ENCODE measurements at regions not wholly inside any gene's neighbourhood (a gene's known extent, or its start where the extent isn't known, plus 50 kb on each side); places are given as distances from the start of the nearest gene placed in this dataset.
"Not testable (repeated sequence)": the region's sequence is repeated elsewhere in the genome, so short reads cannot be mapped to it uniquely, and the experiment has no call there.

DNA sequence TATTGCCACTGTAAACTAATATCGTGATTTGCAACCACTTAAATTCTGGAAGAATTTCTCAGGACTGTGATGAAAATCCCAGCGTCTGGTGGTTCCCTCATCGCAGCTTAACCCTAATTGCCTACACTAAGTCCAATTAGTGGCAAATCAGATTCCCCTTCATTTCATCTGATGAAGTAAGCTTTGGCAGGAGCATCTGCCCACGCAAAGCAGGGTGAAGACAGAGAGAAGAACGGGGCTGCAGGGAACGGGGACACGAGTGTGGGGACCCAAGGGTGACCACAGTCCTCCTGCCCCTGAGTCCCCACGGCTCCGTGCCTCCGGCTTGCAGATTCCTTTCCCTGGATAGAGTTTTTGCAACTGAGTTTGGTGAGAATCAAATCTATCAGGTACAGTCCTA is 159.5 kb downstream of the LY86 start:
- no peak for DNase-seq

DNA sequence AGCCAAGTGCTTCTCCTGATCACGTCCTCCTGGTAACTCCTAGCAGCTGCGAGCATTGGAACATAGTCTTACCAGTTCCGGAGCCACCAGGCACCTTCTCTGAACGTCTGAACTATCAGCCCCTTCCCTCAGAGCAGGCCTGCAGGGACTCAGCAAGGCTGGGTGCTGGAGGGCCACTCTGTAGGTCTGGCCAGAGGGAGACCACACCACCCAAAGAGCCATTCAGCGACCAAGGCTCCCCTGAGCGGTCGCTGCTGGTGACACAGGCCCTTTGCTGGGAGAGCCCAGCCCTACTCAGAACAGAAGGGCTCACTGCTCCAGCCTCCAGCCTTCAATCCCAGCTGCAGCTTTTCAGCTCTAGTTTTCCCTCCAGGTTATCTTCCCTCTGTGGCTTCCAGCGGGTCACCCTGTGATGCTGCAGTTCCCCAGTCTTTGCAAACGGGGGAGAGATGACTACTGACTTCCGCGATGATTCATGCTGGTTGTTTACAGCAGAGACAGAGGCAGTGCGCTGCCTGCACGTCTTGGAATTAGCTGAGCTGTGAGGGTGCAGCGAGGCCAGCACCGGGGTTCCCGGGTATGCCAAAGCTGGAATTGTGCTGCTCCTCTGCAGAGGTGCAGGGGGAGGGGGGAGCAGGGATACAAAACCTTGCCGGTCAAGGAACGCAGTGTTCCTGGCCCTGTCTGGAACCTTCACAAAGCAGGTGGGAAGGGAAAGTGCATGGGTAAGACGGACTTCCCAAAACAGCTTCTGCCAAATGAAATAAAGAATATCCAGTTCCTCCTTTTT is 161.4 kb downstream of the LY86 start:
- peak in 28 of 56 donors; percentile 6 to 54 (median 28) for DNase-seq

DNA sequence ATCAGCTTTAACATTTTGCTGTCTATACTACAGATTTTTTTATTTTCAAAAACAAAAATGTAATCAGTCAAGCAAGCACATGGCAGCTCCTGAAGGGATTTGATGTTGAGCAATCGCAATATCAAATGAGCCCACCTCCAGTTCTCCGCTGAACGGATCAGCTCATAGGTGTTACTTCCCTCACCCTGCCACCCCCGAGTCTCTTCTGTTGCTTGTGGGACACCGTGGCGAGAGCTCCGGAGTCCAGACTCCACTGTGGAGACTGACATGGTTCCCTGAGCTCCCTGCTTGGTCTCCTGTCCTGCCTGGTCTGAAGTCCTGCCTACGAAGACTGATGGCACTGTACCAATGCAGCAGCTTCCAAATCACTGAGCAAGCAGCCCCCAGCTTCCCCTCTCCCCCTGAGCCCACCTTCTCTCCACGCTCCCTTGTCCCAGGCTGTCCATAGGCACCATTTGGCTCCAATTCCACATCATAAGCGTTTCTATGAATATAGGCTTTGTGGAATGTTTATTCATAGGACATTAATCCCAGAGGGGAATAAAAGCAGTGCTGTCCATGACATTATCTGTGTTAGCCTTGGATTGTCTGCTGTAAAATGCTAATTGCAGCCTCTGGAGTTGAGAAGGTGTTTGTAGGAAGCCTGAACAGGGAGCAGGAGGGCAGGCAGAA is 162.2 kb downstream of the LY86 start:
- DNase-seq: no peak

DNA sequence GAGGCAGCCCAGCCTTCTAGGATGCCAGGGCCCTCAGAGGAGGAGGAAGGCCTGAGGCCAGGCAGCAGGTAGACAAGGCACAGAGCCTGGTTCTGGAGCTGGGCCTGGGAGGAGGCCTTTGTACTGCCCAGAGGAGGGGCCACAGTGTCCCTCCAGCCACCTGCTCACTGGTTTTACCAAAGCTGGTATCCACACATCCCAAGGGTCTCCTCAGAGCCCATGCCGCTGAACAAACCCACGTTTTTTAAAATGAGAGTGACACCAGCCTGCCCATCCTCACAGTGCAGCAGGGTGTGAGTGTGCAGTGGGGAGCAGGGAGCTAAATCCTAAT is 162.7 kb downstream of the LY86 start:
- DNase-seq: no peak

DNA sequence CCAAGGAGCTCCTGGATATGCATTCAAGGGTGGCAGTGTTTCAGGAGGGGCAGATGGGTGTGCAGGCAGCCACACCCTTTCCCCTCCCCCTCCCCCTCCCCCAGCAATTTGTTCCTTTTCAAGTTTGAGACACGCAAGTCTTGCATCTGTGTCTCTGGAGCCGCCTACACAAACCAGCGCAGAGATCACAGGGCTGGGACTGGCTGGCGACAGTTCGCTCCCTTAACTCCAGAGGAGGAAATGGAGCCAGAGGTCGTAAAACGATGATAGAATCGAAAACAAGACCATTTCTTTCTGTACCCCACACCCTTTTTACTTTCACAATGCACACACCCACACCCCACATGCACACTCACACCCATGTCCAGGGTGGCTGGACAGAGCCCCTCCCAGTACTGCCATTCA is 163.1 kb downstream of the LY86 start:
- DNase-seq: no peak

DNA sequence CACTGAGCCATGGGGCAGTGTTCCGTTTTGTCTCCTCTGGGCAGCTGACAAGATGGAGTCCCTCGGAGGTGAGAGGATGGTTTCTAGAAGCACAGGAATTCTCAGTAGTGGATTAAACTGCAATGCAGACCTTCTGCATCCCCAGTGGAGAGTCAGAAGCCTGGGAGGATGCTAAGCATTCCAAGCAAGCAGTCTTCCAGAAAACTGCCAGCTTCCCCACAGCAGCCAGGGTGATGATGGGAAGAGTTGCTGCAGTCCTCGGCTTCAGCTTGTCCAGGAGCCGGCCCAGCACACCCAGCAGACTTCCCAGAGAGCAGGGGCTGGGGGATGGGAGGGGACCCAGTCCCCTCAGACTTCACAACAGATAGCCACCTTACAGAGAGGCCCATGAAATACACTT is 163.6 kb downstream of the LY86 start:
- DNase-seq: no peak

DNA sequence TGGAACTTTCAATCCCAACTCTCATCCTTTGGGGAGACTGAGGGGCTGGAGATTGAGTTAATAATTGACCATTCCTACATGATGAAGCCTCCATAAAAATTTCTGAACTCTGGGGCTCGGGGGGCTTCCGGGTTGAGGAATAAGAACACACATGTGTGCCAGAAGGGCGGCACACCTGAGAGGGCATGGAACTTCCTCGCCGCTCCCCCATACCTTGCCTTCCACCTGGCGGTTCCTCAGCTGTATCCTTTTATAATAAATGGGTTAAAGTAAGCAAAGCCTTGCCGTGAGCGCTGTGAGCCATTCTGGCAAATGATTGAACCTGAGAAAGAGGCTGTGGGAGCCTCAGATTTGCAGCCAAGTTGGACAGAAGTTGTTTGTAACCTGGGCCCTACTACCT is 164.8 kb downstream of the LY86 start:
- DNase-seq: no peak

DNA sequence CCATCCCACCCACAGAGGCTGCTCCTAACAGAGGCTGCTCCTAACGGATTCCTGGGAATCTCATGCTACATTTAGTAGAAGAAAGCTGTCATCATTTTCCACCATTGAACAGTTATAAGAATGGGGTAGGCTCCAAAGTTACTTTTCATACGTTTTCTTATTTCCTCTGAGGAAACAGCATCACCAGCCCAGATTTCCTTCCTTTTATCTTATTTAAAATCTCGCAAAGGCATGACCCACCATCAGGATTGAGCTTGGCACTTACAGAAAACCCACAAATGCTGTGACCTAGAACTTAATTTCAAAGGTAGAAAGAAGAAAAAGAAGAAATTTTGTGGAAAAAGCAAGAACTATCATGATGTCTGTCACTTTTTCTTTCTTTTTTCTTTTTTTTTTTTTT is 168.0 kb downstream of the LY86 start:
- DNase-seq: no peak

DNA sequence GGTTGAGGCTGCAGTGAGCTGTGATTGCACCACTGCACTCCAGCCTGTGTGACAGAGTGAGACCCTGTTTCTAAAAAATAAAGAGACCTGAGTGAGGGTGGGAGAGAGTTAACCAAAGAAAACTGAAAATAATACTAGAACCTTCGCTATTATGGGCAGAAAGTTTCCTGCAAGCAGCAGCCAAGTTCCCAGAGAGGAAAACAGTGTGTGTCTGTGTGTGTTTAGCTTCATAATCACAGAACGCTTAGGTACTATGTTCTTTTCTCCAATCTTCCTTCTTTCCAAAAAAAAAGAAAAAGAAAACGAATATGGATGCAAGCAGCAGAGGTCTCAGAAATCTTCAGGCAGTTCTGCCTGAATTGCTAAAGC is 170.0 kb downstream of the LY86 start:
- no peak for DNase-seq

DNA sequence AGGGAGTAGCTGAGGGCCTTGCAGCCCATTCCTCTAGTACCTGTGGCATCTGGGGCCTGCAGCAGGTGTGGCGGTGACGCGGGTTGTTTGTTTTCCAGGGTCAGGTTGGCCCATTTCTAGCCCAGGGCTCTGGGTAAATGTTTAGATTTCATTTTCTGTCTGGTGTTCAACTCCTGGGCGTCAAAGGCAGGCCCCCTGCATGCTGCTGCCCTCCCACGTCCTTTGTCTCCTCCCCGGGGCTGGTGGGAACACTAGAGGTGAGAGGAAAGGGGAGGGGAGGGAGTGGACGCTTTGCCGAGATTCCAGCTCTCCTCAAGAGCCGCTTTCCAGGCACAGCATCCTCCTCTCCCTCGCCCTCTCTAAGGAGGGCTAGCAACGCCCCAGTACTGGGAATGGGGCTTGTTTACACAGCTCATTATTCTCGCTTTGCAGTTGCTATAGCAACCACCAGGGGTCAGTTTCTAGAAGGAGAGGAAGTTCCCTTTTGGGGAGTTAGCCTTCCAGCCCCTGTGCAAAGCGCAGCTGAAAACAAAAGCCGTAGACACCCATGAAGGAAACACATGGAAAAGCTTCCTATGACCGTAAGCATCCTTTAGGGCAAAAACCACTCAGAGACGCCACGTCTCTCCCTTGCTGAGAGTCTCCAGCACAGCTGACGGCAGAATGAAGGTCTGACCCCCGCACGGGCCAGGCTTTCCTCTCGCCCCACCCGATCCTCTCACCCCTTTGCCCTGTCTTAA is 170.6 kb downstream of the LY86 start:
- peak in 17 of 56 donors; percentile 10 to 59 (median 27) for DNase-seq

DNA sequence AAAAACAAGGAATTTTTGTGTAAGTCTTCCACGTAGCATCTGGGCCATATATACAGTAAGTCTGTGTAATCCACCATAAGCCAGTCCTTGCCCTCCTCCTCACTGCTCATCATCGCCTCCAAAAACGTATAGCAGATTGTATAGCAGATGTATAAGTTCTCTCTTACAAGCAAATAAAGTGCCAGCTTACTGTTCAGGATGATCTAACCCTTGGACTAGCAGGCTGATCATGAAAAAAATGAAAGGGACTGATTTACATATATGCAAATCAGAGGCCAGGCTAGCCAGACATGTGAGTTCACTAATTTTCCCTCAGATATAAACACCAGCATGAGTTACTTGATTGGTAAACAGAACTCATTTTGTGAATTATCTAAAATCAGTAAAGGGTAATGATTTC is 171.5 kb downstream of the LY86 start:
- DNase-seq: no peak

DNA sequence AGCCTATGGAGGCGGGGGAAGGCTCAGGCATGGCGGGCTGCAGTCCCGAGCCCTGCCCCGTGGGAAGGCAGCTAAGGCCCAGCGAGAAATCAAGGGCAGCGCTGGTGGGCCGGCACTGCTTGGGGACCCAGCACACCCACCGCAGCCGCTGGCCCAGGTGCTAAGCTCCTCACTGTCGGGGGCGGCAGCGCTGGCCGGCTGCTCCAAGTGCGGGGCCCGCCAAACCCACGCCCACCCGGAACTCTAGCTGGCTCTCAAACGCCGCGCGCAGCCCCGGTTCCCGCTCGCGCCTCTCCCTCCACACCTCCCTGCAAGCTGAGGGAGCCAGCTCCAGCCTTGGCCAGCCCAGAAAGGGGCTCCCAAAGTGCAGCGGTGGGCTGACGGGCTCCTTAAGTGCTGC is 174.0 kb downstream of the LY86 start:
- DNase-seq: not testable (repeated sequence)

DNA sequence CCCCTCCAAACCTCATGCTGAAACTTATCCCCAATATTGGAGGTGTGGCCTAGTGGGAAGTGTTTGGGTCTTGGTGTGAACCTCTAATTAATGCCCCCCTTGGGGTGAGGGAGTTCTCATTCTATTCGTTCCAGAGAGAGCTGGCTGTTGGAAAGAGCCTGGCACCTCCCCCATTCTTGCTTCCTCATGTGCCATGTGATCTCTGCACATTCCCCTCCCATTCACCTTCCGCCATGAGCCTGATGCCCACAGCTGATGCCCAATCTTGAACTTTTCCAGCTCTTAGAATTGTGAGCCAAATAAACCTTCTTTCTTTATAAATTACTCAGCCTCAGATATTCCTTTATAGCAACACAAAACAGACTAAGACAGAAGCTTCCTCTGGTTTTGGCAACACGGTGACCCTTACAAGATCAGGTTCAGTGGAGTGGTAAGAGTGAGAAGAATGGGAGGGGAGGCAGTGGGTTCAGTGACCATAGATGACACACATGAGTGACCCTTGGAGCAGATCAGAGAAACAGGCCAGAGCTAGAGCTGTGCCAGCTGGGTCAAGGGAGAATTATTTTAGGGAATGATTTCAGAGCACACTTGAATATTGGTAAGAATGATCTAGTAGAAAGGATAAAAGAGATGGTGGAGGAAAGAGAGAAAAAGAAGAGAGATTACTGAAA is 176.4 kb downstream of the LY86 start:
- DNase-seq: no peak

DNA sequence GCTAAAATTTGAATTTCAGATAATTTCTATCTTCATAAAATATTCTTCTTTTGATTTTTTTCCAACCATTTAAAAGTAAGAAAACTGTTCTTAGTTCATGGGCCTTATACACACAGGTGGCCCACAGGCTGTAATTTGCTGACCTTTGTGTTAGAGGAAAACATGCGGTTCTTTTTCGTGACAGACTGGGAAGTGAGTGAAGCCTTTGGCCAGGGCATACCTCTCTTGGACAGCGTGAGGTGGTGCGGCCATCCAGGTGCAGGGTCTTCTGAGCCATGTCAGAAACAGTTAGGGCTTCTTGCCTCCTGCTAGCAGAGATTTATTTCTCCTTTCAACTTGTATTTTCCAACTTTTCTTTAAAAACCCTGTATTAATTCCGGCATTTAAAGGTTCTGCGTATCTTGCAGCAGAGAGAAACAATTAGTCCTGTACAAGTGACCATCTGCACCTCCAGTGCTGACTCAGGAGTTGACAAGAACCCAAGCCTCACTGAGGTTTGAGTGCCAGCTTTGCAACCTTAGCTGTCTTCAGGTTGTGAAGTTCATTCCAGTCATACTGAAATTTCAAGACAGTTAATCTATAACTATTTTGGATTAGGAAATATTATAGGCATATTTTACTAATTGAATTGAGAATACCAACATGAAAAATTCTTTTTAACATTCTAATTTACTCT is 177.8 kb downstream of the LY86 start:
- DNase-seq: no peak

DNA sequence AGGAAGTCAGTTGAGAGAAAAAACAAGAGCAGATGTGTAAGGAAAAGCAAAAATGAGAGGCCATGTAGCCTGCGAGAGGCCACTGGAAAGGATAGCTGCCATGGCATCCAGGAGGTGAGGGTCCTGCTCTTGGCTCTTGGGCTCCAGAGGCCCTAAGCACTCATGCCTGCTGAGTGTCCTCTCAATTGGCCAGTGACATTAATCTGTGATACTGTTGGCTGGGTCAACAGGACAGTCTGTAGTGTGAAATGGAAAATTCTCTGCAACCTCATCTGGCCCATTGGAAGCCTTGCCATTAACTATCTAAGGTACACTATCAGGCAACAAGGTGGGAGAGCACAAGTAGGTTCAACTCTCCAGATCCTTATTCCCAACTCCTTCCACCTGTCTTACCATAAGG is 180.9 kb downstream of the LY86 start:
- DNase-seq: no peak

DNA sequence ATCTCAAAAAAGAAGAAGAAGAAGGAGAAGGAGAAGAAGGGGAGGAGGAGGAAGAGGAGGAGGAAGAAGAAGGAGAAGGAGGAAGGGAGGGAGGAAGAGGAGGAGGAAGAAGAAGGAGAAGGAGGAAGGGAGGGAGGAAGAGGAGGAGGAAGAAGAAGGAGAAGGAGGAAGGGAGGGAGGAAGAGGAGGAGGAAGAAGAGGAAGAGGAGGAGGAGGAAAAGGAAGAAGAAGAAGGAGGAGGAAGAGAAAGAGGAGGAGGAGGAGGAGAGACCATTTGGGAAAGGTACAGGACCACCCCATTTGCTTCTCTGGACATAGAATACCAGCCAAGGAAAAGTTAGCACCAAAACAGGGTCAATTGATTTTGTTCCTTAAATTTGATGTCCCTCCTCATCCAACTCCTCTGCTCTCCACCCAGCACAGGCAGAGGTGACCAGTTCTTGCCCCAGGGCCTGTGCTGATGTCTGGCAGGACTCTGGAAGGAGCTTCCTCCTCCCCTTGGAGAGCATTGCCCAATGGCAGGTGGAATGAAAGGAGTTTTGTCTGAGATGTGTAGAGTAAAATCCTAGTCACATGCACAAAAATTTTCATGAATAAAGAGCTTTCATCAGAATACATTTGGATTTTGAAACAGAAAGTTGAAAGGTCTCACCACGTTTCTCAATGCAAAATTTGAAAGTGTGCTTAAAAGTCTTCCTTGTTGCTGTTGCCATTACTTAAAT is 182.9 kb downstream of the LY86 start:
- DNase-seq: no peak

DNA sequence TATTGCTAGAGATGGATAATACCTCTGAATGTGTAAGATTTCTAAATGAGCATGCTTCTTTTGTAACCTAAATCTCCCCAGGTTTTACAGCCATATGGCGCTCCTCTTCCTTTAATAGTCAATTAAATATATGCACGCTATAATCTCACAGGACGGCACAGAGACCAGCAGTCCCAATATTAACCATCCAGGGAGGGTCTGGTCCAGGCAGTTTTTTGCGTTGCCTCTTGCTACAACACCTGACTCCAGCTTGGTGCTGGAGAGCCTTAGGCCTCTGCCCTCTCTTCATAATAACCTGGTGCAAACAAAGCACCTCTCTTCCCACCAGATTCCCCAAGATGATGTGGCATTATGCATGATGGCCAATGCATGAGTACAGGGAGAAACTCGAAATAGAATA is 183.4 kb downstream of the LY86 start:
- DNase-seq: no peak

DNA sequence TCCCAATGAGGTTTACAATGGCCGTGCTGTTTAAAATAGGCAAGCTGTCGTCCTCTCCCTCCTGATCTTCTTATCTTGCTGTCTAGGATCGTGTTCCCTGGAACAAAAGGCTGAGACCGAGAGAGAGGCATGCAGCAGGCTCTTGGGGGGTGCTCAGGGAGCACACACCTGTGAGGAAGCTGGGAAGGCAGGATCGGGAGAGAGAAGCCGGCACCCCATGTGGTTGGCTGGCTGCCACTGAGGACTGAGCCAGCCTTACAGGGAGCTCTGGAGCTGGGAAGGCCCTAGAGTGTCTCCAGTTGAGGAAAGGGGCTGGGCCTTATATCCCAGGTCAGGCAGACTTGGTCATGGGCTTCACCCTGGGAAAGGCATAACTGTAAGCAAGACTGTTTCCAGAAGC is 184.2 kb downstream of the LY86 start:
- no peak for DNase-seq

DNA sequence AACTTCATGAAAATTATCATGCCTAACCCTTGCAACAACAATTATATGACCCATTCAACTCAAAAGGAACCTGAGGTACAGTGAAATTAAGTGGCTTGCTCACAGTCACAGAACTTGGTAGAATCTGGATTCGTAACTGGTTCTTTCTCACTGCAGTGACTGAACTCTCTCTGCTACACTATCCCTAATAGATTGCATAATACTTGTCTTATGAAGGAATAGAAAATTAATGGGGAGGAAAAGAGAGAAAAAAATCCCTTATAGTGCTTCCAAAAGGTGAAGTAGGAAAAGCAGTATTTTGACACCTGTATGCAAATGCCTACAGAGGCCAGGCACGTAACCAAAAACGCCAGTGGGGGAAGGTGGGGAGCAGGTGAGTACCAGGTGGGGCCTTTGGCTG is 186.6 kb downstream of the LY86 start:
- no peak for DNase-seq

DNA sequence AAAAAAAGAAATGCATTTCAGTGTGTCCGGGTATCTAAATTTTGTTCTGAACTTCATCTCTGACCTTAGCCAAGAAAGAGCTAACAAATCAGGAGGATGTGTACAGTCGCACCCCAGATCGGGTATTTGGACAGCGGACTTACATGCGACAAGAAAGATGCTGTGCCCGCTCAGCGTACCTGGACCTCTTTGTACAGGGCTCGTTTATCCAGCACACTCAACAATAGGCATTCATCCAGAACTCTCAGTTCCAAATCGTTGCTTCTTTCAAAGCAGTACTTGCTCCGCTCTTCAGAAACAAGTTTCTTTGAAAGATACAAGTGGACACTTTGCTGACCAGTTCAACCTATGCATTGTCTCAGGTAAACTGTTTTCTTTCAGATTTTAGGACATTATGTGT is 191.7 kb downstream of the LY86 start:
- no peak for DNase-seq

All from amygdala (tissue), 56 donors.